Activated T-cell treated with anti-CD3 and anti-CD28 coated beads, Interleukin-2, amount 50 U/mL, for 72 hours (primary cell): ENCODE measurements at regions not wholly inside any gene's neighbourhood (a gene's known extent, or its start where the extent isn't known, plus 50 kb on each side); places are given as distances from the start of the nearest gene placed in this dataset.

Experiments used
- ATAC-seq, 2 donors: fragments of 150-1000 bp; cut with Tn5 transposase; replicated peaks in 1 of 2; 2 replicates each; pipeline ENCODE4 v1.10.0; 2021; ENCODE audit warnings: moderate library complexity in 2 of 2, mild to moderate bottlenecking in 1 of 2
- DNase-seq, 2 donors: peaks; one replicate each; pipeline ENCODE4 v3.0.0; 2021 to 2022; ENCODE audit warnings: mixed read lengths in 1 of 2
- H3K27ac Mint-ChIP-seq: one replicate; pipeline ENCODE4 v1.8.0; 2022; ENCODE audit warnings: mild to moderate bottlenecking, moderate library complexity, mixed read lengths
- H3K27me3 Mint-ChIP-seq: one replicate; pipeline ENCODE4 v1.8.0; 2022; ENCODE audit warnings: low read depth, mixed read lengths
- H3K36me3 Mint-ChIP-seq, 2 donors: one replicate each; pipeline ENCODE4 v1.8.0; 2022; ENCODE audit warnings: mixed read lengths in 2 of 2, mild to moderate bottlenecking in 1 of 2; ENCODE audit not compliant: insufficient read depth in 2 of 2
- H3K4me1 Mint-ChIP-seq: one replicate; pipeline ENCODE4 v1.8.0; 2022; ENCODE audit warnings: low read depth, mixed read lengths
- H3K4me3 Mint-ChIP-seq, 2 donors: one replicate each; pipeline ENCODE4 v1.8.0; 2022; ENCODE audit warnings: mild to moderate bottlenecking in 2 of 2, mixed read lengths in 2 of 2, moderate library complexity in 2 of 2
- H3K9me3 Mint-ChIP-seq, 2 donors: one replicate each; pipeline ENCODE4 v1.8.0; 2022; ENCODE audit warnings: mixed read lengths in 2 of 2

GRCh38 chr11:79852176-79852575 is 411.3 kb upstream of the TENM4 start:
- ATAC-seq (no peak), DNase-seq (no peak)
- H3K27me3 Mint-ChIP-seq: no peaks in the 10 kb centered on the region
- H3K4me3 Mint-ChIP-seq: no peak overlapping the region
- H3K27ac Mint-ChIP-seq: no peak overlapping the region
- no peaks in the 10 kb centered on the region for H3K36me3 Mint-ChIP-seq
- peaks cover 4% of the 10 kb centered on the region in 2 donors for H3K9me3 Mint-ChIP-seq
- H3K4me1 Mint-ChIP-seq: no peaks in the 10 kb centered on the region

GRCh38 chr11:79845002-79845709 is 404.3 kb upstream of the TENM4 start:
- DNase-seq (no peak), ATAC-seq (no peak)
- H3K27me3 Mint-ChIP-seq: no peaks in the 10 kb centered on the region
- H3K4me3 Mint-ChIP-seq: no peak overlapping the region
- no peak overlapping the region for H3K27ac Mint-ChIP-seq
- no peaks in the 10 kb centered on the region for H3K4me1 Mint-ChIP-seq
- H3K9me3 Mint-ChIP-seq: peaks cover under 1 to 7% of the 10 kb centered on the region in 2 donors
- no peaks in the 10 kb centered on the region for H3K36me3 Mint-ChIP-seq

- no peak overlapping the region for H3K27ac Mint-ChIP-seq
- ATAC-seq: no peak
Measured at GRCh38 chr11:79834015-79834414, 393.2 kb upstream of the TENM4 start.

GRCh38 chr11:79830446-79830845 is 389.6 kb upstream of the TENM4 start:
- no peaks in the 10 kb centered on the region for H3K36me3 Mint-ChIP-seq
- H3K27ac Mint-ChIP-seq: no peak overlapping the region
- H3K4me3 Mint-ChIP-seq: no peak overlapping the region
- DNase-seq: no peak
- H3K9me3 Mint-ChIP-seq: peaks cover 5 to 8% of the 10 kb centered on the region in 2 donors
- H3K27me3 Mint-ChIP-seq: no peaks in the 10 kb centered on the region
- no peak for ATAC-seq
- no peaks in the 10 kb centered on the region for H3K4me1 Mint-ChIP-seq

More at GRCh38 chr11:79834015-79834414, 393.2 kb upstream of the TENM4 start:
- DNase-seq: no peak
- Mint-ChIP-seq H3K9me3 (peaks cover 5 to 7% of the 10 kb centered on the region in 2 donors), H3K36me3 (no peaks in the 10 kb centered on the region), H3K27me3 (no peaks in the 10 kb centered on the region), H3K4me3 (no peak overlapping the region), H3K4me1 (no peaks in the 10 kb centered on the region)

GRCh38 chr11:79829891-79830290 is 389.1 kb upstream of the TENM4 start:
- H3K27ac Mint-ChIP-seq: no peak overlapping the region
- peaks cover 3 to 6% of the 10 kb centered on the region in 2 donors for H3K9me3 Mint-ChIP-seq
- DNase-seq (no peak), ATAC-seq (no peak)
- no peaks in the 10 kb centered on the region for H3K27me3 Mint-ChIP-seq
- no peaks in the 10 kb centered on the region for H3K4me1 Mint-ChIP-seq
- no peaks in the 10 kb centered on the region for H3K36me3 Mint-ChIP-seq
- no peak overlapping the region for H3K4me3 Mint-ChIP-seq

GRCh38 chr11:79822766-79823165 is 381.9 kb upstream of the TENM4 start:
- Mint-ChIP-seq H3K9me3 (peaks cover 2 to 10% of the 10 kb centered on the region in 2 donors), H3K4me3 (no peak overlapping the region), H3K36me3 (no peaks in the 10 kb centered on the region), H3K27me3 (no peaks in the 10 kb centered on the region), H3K27ac (no peak overlapping the region), H3K4me1 (no peaks in the 10 kb centered on the region)
- DNase-seq: no peak
- no peak for ATAC-seq

- Mint-ChIP-seq H3K36me3 (peaks cover 2% of the 10 kb centered on the region in 2 donors), H3K4me3 (no peak overlapping the region), H3K4me1 (no peaks in the 10 kb centered on the region), H3K27me3 (no peaks in the 10 kb centered on the region), H3K9me3 (peaks cover 13 to 23% of the 10 kb centered on the region in 2 donors), H3K27ac (no peak overlapping the region)
- DNase-seq (no peak), ATAC-seq (no peak)
Measured at GRCh38 chr11:79813551-79813950, 372.7 kb upstream of the TENM4 start.

GRCh38 chr11:79809487-79809886 is 368.7 kb upstream of the TENM4 start:
- H3K36me3 Mint-ChIP-seq: peaks cover 0 to 2% of the 10 kb centered on the region in 2 donors
- ATAC-seq (no peak), DNase-seq (no peak)
- H3K9me3 Mint-ChIP-seq: peaks cover 7 to 22% of the 10 kb centered on the region in 2 donors
- no peak overlapping the region for H3K27ac Mint-ChIP-seq
- H3K4me1 Mint-ChIP-seq: no peaks in the 10 kb centered on the region
- no peaks in the 10 kb centered on the region for H3K27me3 Mint-ChIP-seq
- no peak overlapping the region for H3K4me3 Mint-ChIP-seq

- Mint-ChIP-seq H3K36me3 (peaks cover 0 to 2% of the 10 kb centered on the region in 2 donors), H3K27ac (no peak overlapping the region), H3K9me3 (peaks cover 8 to 14% of the 10 kb centered on the region in 2 donors), H3K4me3 (no peak overlapping the region), H3K4me1 (no peaks in the 10 kb centered on the region), H3K27me3 (no peaks in the 10 kb centered on the region)
- no peak for DNase-seq
- ATAC-seq: no peak
Measured at GRCh38 chr11:79807506-79807905, 366.7 kb upstream of the TENM4 start.

GRCh38 chr11:79796704-79797103 is 355.9 kb upstream of the TENM4 start:
- no peaks in the 10 kb centered on the region for H3K4me1 Mint-ChIP-seq
- H3K27me3 Mint-ChIP-seq: no peaks in the 10 kb centered on the region
- H3K4me3 Mint-ChIP-seq: no peak overlapping the region
- DNase-seq: no peak
- ATAC-seq: no peak
- peaks cover 7 to 11% of the 10 kb centered on the region in 2 donors for H3K9me3 Mint-ChIP-seq
- peaks cover 0 to 1% of the 10 kb centered on the region in 2 donors for H3K36me3 Mint-ChIP-seq
- no peak overlapping the region for H3K27ac Mint-ChIP-seq

- no peak for DNase-seq
- Mint-ChIP-seq H3K4me3 (no peak overlapping the region), H3K27ac (no peak overlapping the region), H3K27me3 (no peaks in the 10 kb centered on the region), H3K4me1 (no peaks in the 10 kb centered on the region), H3K36me3 (peaks cover 0 to 1% of the 10 kb centered on the region in 2 donors), H3K9me3 (peaks cover 4 to 8% of the 10 kb centered on the region in 2 donors)
- no peak for ATAC-seq
Measured at GRCh38 chr11:79794484-79795393, 353.9 kb upstream of the TENM4 start.

GRCh38 chr11:79794057-79794456 is 353.2 kb upstream of the TENM4 start:
- Mint-ChIP-seq H3K27ac (no peak overlapping the region), H3K27me3 (no peaks in the 10 kb centered on the region), H3K36me3 (peaks cover 0 to 1% of the 10 kb centered on the region in 2 donors), H3K9me3 (peaks cover 4 to 8% of the 10 kb centered on the region in 2 donors), H3K4me3 (no peak overlapping the region), H3K4me1 (no peaks in the 10 kb centered on the region)
- DNase-seq (no peak), ATAC-seq (no peak)

GRCh38 chr11:79786961-79787360 is 346.1 kb upstream of the TENM4 start:
- H3K27ac Mint-ChIP-seq: no peak overlapping the region
- H3K4me3 Mint-ChIP-seq: no peak overlapping the region
- H3K4me1 Mint-ChIP-seq: no peaks in the 10 kb centered on the region
- peaks cover 6 to 8% of the 10 kb centered on the region in 2 donors for H3K9me3 Mint-ChIP-seq
- no peaks in the 10 kb centered on the region for H3K27me3 Mint-ChIP-seq
- ATAC-seq (no peak), DNase-seq (no peak)
- no peaks in the 10 kb centered on the region for H3K36me3 Mint-ChIP-seq
